Activated T-cell treated with anti-CD3 and anti-CD28 coated beads, Interleukin-2, amount 50 U/mL, for 48 hours (primary cell): ENCODE measurements at regions not wholly inside any gene's neighbourhood (a gene's known extent, or its start where the extent isn't known, plus 50 kb on each side); places are given as distances from the start of the nearest gene placed in this dataset.

Source experiments
- DNase-seq, 2 experiments: peaks; one replicate each; pipeline ENCODE4 v3.0.0-alpha.2; 2020

DNA sequence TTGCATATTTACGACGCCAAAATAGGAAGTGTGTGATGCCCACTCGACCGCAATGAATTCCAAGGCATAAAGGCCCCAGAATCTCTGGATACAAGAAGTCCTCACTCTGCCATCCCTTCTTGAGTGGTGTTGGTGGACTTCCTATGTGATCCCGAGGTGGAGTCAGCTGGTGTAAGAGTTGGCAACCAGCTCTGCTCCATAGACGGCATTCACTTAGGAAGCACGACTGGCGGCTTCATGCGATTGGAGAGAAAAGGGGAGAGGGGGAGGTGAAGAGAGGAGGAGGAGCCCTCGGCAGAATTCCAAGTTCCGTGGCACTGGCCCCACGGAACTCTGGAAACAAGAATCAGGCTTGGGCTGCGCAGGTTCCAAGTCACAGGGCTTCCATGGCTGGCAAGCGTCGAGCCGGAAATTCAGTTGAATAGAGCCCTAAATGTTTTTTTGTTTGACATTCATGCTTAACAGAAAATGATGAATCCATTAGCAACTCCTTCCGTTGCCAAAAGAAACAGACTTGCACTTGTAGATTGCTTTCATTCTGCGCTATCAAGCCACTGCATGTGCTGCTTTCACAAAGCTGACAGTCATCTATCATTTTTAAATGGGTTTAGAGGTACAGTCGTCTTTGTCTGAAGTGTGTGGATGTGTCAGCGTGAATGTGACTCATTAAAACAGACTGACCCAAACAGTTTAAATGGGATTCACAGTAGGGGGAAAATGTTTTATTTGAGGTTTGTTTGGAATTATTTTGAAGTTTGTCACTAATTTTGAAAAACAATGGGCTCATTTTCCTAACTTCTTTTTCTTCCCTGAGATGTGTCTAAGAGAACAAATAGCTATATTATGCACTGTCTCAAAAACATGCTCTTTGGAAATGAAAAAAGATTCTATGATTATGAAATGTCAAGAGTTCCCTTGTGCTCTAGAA lies 428.3 kb upstream of the ATP11B start:
- no peak for DNase-seq

GRCh38 chr3:182366746-182367145 lies 426.6 kb upstream of the ATP11B start:
- DNase-seq: no peak

- no peak for DNase-seq
These were observed 423.4 kb upstream of the ATP11B start for GRCh38 chr3:182369861-182370260.

GRCh38 chr3:182370949-182371348 lies 422.4 kb upstream of the ATP11B start:
- no peak for DNase-seq

DNA sequence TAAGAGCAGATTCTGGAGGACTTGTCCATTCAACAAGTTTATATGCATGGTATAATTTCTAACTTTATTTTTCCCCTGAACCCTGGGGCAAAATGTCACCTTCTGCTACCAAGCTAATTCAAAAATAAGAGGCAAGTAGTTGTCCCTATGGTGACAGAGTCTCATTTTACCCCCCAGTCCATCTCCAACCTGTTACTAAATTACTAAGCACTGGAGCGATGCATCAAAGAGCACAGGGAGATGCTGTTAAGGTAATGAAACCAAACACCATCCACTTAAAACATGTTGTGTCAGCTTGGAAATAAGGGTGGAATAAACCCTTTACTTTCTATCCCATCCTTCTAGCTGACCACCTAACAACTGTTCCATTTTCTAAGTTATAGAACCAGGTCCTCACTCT lies 417.4 kb upstream of the ATP11B start:
- DNase-seq: no peak

DNA sequence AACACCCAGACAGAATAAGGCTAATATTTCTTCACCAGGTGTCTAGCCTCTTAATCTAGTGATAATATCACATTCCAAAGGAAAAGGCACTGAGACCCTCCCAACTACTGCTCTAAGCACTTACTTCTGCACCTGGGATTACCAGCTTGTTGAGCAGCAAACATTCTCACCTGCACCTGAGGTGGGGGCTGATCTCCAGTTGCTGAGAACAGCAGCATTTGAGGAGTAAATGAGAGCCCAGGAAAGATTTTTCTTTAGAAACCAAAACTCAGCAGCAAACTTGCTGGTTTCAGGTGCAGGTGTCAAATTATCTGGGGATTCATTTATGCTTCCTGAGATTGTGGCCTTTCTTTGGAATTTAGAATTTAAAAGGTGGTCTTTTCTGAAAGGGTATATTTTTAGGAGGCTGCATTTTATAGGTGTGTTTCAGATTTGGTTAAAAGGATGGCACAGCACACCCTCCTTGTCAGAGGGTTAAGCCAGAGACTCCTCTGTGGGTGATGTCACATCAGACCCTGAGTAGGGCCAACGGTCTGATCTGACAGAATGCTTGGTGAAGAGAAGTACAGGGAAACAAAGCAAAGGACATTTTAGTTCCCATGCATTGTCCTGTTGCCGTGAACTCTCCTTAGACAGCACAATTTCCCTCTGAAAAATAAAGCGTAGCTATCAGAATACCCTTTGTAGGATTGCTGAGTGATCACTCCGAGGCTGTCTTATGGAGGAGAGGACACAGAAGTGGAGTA lies 411.0 kb upstream of the ATP11B start:
- no peak for DNase-seq

- DNase-seq: no peak
These were observed 409.1 kb upstream of the ATP11B start for GRCh38 chr3:182384221-182384620.

- no peak for DNase-seq
These were observed 407.9 kb upstream of the ATP11B start for GRCh38 chr3:182385356-182385755.

DNA sequence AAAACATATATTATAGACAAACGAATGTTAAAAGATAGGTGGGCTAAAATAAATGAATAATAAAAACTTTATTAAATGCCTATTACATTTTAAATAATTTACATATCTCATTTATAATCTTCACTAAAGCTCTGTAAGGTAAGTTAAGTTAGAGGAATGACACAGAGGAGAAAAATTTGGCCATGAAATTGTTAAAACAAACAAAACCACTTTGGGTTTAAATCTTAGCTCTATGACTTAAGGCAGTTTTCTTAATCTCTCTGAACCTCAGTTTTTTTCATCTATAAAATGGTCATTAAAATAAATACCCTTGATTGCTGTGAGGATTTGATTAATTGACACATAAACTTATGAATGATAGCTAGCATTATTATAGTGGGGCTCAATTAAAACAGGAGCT lies 404.8 kb upstream of the ATP11B start:
- DNase-seq: no peak

GRCh38 chr3:182389071-182389815 lies 404.1 kb upstream of the ATP11B start:
- DNase-seq: no peak

DNA sequence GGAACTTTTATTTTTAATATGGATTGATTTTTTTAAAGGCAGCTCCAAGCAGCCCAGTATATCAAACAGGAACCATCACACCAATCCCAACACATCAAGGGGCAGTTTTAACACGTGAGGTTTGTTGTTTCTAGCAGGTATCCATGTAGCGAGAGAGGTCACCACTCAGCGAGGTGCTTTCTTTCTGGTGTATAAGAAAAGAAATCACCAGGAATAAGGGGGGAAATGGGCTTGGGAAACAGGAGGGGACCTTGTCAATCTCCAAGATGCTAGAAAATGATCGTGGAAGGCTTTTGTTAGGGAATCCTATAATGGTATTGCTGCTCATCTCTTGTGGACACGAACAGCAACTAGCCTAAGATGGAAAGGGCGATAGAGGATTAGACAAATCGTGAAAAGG lies 402.9 kb upstream of the ATP11B start:
- DNase-seq: no peak

- DNase-seq: no peak
These were observed 400.9 kb upstream of the ATP11B start for GRCh38 chr3:182392182-182392937.

DNA sequence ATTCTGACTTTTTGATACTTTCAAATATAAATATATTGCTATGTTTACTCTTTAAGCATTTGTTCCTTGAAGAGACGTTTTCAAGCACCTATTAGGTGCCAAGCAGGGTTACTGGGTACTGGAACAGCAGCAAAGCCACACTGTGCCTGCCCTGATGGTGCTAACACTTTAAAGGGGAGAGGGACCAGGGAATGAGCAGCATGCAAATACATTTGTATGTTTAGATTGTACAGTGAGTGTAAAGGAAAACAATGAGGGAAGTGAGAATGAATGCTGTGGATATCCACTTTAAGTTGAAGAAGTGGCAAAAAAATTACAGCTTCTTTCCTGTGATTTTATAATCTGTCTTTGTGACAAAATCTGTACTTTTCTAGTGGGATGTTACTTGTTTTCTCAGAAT lies 400.2 kb upstream of the ATP11B start:
- no peak for DNase-seq

GRCh38 chr3:182393830-182394367 lies 399.4 kb upstream of the ATP11B start:
- no peak for DNase-seq

GRCh38 chr3:182397164-182397563 lies 396.1 kb upstream of the ATP11B start:
- DNase-seq: no peak

GRCh38 chr3:182399978-182400737 lies 393.1 kb upstream of the ATP11B start:
- DNase-seq: no peak

DNA sequence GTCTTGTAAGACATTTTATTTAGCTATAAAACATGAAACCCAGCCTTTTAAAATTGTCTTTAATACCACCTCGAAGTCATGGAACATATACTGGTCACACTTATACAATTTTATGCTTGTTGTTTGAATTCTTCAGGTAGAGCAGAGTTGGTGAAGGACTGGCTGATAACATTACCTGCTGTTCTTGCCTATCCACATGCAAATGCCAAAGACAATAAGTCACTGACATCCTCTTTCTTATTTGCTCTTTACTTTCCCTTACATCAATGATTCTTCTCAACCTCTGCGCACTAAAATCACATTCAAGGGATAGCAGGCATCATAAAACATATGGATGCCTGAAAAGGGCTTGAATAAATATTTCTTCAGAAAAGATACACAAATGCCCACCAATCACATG lies 392.5 kb upstream of the ATP11B start:
- DNase-seq: no peak

GRCh38 chr3:182404031-182404430 lies 389.3 kb upstream of the ATP11B start:
- no peak for DNase-seq

DNA sequence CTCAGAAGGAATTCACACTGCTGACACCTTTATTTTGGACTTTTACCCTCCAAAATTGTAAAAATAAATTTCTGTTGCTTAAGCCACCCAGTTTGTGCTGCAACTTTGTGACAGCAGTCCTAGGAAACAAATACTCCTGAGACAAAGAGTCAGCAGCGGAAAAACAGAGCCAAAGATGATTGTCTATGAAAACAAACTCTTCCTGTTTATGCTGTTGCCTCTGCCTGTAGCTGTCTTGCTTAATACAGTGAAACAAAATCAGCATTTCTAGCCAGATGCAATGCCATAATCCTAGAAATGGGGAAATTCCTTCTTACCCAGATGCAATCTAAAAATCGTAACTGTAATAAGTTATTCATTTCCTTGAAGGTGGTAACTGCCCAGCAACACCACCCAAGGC lies 387.5 kb upstream of the ATP11B start:
- DNase-seq: no peak

DNA sequence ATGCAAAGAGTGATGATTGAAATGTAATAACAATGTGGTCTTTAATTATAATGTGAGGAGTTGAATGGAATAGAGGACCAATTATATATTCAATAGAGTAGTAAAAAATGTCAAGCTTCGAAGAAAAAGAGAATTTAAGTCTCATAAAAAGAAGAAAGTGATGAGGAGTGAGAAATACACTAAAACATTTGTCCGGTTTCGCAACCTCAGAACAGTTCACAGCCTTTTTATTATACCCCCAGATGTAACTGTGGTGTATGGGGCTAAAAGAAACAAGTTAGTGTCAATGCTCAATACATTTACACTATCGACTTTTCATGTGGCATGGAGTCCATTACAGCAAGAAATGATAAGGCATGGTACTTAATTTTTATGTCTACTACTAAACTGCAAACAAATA lies 386.5 kb upstream of the ATP11B start:
- no peak for DNase-seq

DNA sequence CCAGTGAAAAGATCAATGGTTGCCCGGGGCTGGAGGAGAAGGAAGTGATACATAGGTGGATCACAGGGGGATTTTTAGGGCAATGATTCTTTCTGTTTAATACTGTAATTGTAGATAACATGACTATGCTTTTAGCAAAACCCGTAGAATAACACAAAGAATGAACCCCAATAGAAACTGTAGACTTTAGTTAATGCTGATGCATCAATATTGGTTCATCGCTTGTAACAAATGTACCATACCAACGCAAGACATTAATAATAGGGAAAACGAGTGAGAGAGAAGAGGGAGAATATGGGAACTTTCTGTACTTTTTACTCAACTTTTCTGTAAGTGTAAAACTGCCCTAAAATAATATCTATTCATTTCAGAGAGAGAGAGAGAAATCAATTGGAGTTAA lies 383.3 kb upstream of the ATP11B start:
- no peak for DNase-seq

- no peak for DNase-seq
These were observed 381.2 kb upstream of the ATP11B start for GRCh38 chr3:182412066-182412465.
